ENCODE measurements at regions not wholly inside any gene's neighbourhood (a gene's known extent, or its start where the extent isn't known, plus 50 kb on each side); places are given as distances from the start of the nearest gene placed in this dataset.

DNA sequence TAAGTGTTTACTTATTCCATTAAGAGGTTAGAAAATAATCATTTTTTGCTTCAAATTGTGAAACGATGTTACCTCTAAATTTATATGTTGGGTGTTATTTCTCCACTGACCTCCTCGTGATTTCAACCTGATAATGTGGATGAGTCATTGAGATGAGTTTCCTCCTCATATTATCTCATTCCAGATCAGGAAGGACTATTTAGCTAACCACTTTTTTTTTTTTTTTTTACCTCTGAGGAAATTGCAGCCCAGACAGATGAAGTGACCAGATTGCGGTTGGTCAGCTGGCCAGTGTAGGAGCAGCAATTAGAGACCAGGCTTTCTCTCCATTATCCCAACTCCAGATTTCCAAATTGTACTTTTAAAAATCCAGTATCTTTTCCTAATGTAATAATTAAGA lies 248.7 kb downstream of the FZD1 start:
- Histone ChIP-seq H3K4me3 (ENCODE audit: low read depth, low read length) (no peak overlapping the region), H3K9me3 (ENCODE audit: control insufficient read depth, insufficient read depth, low read length) (no peaks in the 10 kb centered on the region), H3K27ac (ENCODE audit: low read depth, low read length) (no peak overlapping the region), H3K27me3 (ENCODE audit: control insufficient read depth, insufficient read depth, low read length) (no peaks in the 10 kb centered on the region)
- DNase-seq (ENCODE audit: low read depth, low spot score): no peak
- TF ChIP-seq, protein P1, sequence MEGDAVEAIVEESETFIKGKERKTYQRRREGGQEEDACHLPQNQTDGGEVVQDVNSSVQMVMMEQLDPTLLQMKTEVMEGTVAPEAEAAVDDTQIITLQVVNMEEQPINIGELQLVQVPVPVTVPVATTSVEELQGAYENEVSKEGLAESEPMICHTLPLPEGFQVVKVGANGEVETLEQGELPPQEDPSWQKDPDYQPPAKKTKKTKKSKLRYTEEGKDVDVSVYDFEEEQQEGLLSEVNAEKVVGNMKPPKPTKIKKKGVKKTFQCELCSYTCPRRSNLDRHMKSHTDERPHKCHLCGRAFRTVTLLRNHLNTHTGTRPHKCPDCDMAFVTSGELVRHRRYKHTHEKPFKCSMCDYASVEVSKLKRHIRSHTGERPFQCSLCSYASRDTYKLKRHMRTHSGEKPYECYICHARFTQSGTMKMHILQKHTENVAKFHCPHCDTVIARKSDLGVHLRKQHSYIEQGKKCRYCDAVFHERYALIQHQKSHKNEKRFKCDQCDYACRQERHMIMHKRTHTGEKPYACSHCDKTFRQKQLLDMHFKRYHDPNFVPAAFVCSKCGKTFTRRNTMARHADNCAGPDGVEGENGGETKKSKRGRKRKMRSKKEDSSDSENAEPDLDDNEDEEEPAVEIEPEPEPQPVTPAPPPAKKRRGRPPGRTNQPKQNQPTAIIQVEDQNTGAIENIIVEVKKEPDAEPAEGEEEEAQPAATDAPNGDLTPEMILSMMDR (IDR thresholded peaks at IDR 0.05; ENCODE audit: low read depth, low read length): no peak
- POLR2A ChIA-PET: no interaction called here
- CTCF ChIA-PET: no interaction called here

DNA sequence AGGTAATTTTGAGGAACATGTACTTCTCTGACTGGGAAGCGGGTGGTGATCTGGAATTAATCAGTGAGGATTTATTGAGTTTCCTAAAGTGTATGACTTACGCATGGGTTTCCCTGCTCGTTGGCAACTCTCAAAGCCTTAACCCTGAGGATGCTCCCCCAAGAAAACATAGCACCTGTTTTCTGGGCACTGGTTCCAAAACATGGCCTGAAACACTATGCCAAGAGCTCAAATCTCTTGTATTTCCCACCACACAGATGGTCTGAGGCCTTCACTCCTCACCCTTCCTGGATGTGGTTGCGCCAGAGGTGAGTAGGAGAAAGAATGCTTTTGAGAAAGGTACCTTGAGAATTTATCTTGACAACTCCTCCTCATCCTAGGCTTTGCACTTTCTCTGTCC lies 250.4 kb downstream of the FZD1 start:
- DNase-seq (ENCODE audit: low read depth, low spot score): no peak
- ChIA-PET CTCF (no interaction called here), POLR2A (no interaction called here)

DNA sequence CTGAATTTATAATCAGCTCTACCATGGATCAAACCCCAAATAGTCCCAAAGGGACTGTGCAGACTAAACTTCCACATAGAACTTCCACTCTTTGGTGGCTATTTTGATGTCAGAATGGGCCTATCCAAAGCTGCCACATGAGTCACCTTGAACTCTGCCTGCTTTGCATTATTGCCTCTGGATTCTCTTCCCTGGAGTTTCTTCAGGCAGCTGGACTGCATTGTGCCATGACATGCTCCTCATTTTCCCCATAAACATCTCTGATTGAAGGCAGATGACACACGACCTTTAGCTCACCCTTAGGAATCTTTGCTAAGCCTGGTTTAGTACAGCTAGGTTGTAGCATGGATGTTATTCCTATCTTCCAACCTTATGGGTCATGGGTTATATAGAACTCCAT lies 251.7 kb downstream of the FZD1 start:
- POLR2A ChIA-PET: no interaction called here
- CTCF ChIA-PET: no interaction called here
- no peak overlapping the region for H3K4me3 ChIP-seq (ENCODE audit: low read depth, low read length)
- H3K9me3 ChIP-seq (ENCODE audit: control insufficient read depth, insufficient read depth, low read length): no peaks in the 10 kb centered on the region
- peaks cover 3% of the 10 kb centered on the region for H3K27me3 ChIP-seq (ENCODE audit: control insufficient read depth, insufficient read depth, low read length)
- H3K27ac ChIP-seq (ENCODE audit: low read depth, low read length): no peak overlapping the region
- DNase-seq (ENCODE audit: low read depth, low spot score): no peak
- TF ChIP-seq, protein P1 (IDR thresholded peaks at IDR 0.05; ENCODE audit: low read depth, low read length): no peak

More for the DNA sequence above, 250.4 kb downstream of the FZD1 start:
- TF ChIP-seq, protein P1 (IDR thresholded peaks at IDR 0.05; ENCODE audit: low read depth, low read length): no peak
- no peaks in the 10 kb centered on the region for H3K9me3 ChIP-seq (ENCODE audit: control insufficient read depth, insufficient read depth, low read length)
- peaks cover 3% of the 10 kb centered on the region for H3K27me3 ChIP-seq (ENCODE audit: control insufficient read depth, insufficient read depth, low read length)
- no peak overlapping the region for H3K27ac ChIP-seq (ENCODE audit: low read depth, low read length)
- H3K4me3 ChIP-seq (ENCODE audit: low read depth, low read length): no peak overlapping the region

GRCh38 chr7:91517201-91517785 lies 253.1 kb downstream of the FZD1 start:
- Histone ChIP-seq H3K9me3 (ENCODE audit: control insufficient read depth, insufficient read depth, low read length) (no peaks in the 10 kb centered on the region), H3K4me3 (ENCODE audit: low read depth, low read length) (no peak overlapping the region), H3K27me3 (ENCODE audit: control insufficient read depth, insufficient read depth, low read length) (peaks cover 3% of the 10 kb centered on the region), H3K27ac (ENCODE audit: low read depth, low read length) (no peak overlapping the region)
- ChIA-PET CTCF (no interaction called here), POLR2A (no interaction called here)
- no peak for DNase-seq (ENCODE audit: low read depth, low spot score)
- TF ChIP-seq, protein P1 (IDR thresholded peaks at IDR 0.05; ENCODE audit: low read depth, low read length): no peak

GRCh38 chr7:91518058-91518457 lies 253.8 kb downstream of the FZD1 start:
- Histone ChIP-seq H3K27ac (ENCODE audit: low read depth, low read length) (no peak overlapping the region), H3K9me3 (ENCODE audit: control insufficient read depth, insufficient read depth, low read length) (no peaks in the 10 kb centered on the region), H3K27me3 (ENCODE audit: control insufficient read depth, insufficient read depth, low read length) (peaks cover 3% of the 10 kb centered on the region), H3K4me3 (ENCODE audit: low read depth, low read length) (no peak overlapping the region)
- POLR2A ChIA-PET: no interaction called here
- TF ChIP-seq, protein P1 (IDR thresholded peaks at IDR 0.05; ENCODE audit: low read depth, low read length): no peak
- no peak for DNase-seq (ENCODE audit: low read depth, low spot score)
- CTCF ChIA-PET: no interaction called here

Measured in AG04450 (cell line).